HG03354 (cell line): ENCODE measurements at regions not wholly inside any gene's neighbourhood (a gene's known extent, or its start where the extent isn't known, plus 50 kb on each side); places are given as distances from the start of the nearest gene placed in this dataset.
A peak's percentile ranks its signal among the peaks of the same experiment; 100 is the strongest.
"Not testable (repeated sequence)": the region's sequence is repeated elsewhere in the genome, so short reads cannot be mapped to it uniquely, and the experiment has no call there.

Experiments used
- ATAC-seq: cut with Tn5 transposase; IDR thresholded peaks from one replicate; pipeline ENCODE4 v1.9.1; 2021; ENCODE audit warnings: mild to moderate bottlenecking; ENCODE audit not compliant: unreplicated experiment, poor library complexity, severe bottlenecking

GRCh38 chr14:71563492-71564153, 368.6 kb upstream of the RGS6 start:
- no peak for ATAC-seq

DNA sequence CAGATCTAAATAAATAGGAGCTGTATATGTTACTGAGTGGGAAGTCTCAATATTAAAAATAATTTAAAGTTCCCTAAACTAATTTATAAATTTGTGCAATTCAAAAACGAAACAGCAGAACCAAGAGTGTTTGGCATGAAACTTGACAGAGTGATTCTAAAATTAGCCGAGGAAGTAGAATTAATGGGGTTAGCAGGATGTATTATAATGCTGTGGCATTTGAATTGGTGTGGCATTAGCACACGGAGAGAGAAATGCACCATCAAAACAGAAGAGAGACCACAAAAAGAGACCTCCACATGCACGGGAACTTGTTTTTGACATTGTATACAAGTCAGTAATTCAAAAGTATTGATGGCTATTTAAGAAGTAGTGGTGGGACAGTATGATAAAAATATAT, 366.0 kb upstream of the RGS6 start:
- peak; percentile 78 for ATAC-seq

GRCh38 chr14:71567499-71568133, 364.6 kb upstream of the RGS6 start:
- ATAC-seq = not testable (repeated sequence)

- no peak for ATAC-seq
Observed at GRCh38 chr14:71574976-71575375, 357.3 kb upstream of the RGS6 start.

GRCh38 chr14:71576472-71576871, 355.8 kb upstream of the RGS6 start:
- no peak for ATAC-seq

- no peak for ATAC-seq
Observed at GRCh38 chr14:71579331-71579730, 352.9 kb upstream of the RGS6 start.

DNA sequence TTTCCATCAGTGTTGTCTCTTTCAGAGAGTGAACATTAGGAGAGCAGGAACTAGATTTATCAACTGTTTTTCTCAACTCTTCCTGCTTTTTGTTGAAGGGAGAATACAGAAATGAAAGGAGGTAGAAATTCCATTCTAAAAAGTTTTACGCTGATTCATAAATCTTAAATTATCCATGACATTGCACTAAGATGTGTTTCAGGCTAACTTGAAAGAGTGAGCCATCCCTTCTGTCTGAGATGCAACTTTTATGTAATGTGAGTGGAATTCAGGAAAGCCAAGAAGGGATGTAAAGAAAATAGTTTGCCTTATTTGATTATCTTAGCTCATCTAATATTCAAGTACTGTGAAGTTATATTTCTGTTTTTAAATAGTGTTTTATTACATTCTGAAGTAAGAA, 349.5 kb upstream of the RGS6 start:
- no peak for ATAC-seq

DNA sequence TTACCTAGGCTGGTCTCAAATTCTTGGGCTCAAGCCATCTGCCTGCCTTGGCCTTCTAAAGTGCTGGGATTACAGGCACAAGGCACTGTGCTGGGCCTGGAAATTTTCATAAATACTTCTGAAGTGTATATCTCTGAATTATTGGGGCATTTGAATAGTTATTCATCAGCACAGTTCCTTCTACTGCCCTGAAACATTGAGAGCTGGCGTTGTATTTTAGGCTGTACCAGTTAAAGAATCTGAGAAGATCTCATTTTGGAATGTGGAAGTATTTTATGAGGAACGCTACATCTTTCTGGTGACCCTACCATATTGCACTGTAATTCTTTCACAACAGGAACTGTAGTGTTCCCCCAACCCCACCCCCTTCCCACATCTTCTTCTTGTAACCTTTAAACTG, 349.0 kb upstream of the RGS6 start:
- no peak for ATAC-seq

- no peak for ATAC-seq
Observed at GRCh38 chr14:71583705-71584104, 348.5 kb upstream of the RGS6 start.

- no peak for ATAC-seq
Observed at GRCh38 chr14:71585361-71585760, 346.9 kb upstream of the RGS6 start.

DNA sequence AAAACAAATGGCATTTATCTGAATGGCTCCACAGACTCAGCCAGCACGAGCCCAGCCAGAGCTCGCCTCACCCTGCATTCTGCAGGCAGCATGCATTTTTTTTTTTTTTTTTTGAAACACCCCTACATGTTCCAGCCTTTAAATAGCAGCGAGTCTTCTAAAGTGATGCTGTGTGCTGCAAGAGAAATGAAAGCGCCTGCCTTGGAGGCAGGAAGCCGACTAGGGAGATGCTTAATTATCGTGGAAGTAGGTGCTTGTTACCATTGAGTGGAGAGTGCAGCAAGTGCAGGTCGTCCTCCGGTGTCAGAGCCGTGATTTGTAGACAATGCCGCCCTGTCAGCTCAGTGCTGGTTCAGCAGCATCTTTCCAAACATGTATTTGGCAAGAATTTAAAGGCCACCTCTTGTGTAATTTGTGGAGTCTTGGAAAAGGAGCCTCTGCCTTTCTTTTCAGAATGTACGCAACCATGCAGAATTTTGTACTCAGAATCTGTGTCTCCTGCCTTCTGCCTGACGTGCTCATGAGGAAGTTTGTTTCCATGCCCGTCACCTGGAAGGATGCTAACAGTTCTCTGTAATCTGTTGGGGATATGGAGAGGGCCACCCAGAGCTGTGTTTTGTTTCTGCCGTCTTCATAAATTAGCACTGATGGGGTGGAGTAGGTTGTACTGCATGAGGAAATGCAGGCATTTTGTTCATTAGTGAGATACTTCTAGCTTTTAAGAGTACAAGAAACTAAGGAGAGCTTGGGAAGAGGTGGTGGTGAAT, 345.9 kb upstream of the RGS6 start:
- ATAC-seq = no peak

- no peak for ATAC-seq
Observed at GRCh38 chr14:71588028-71588427, 344.2 kb upstream of the RGS6 start.

DNA sequence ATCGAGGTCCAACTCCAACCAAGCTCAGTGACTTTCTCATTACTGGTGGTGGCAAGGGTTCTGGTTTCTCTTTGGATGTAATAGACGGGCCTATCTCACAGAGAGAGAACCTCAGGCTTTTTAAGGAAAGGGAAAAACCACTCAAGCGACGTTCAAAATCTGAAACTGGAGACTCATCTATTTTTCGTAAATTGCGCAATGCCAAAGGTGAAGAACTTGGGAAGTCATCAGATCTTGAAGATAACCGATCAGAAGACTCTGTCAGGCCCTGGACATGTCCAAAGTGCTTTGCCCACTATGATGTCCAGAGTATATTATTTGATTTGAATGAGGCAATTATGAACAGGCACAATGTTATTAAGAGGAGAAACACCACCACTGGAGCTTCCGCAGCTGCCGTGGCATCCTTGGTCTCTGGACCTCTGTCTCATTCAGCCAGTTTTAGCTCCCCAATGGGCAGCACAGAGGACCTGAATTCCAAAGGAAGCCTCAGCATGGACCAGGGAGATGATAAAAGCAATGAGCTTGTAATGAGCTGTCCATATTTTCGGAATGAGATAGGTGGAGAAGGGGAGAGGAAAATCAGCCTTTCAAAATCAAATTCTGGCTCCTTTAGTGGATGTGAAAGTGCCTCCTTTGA, 343.5 kb upstream of the RGS6 start:
- no peak for ATAC-seq

- no peak for ATAC-seq
Observed at GRCh38 chr14:71589609-71590008, 342.6 kb upstream of the RGS6 start.

- no peak for ATAC-seq
Observed at GRCh38 chr14:71590131-71590530, 342.1 kb upstream of the RGS6 start.

GRCh38 chr14:71591231-71591630, 341.0 kb upstream of the RGS6 start:
- no peak for ATAC-seq

DNA sequence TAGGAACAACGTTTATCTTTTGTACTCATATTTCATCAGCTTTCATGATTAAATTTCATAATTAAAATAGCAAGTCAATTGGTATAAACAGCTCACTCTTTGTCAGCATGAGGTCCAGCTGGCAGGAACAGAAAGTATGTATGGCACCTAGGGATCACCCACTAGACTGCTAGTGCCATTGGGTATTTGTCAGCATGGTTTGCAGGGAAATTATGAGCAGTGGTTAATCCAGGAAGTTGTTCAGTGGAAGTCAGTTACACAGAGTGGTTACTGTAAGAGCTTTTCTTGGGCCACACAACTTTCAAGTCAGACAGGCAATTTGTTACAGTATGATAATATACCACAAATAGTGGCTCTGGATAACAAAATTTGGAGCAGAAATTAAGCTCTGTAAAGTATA, 340.3 kb upstream of the RGS6 start:
- ATAC-seq = no peak

DNA sequence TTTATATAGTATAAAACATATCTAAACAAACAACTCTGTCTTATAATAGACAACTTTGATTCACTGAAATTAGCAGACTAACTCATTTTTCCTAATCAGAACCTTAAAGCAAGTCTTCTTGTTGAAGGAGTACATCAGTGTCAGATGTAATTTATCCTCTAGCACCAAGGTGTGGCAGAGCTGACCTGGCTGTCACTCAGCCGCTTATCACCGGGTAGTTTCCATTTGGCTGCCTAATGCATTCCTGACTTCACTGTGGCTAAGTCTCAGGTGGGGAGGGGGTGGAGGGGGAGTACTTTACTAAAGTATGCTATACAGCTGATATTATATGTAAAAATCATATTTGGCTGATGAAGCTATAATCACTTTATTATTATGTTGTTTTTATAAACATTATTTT, 339.9 kb upstream of the RGS6 start:
- ATAC-seq = no peak

- ATAC-seq = no peak
Observed at GRCh38 chr14:71593966-71594365, 338.3 kb upstream of the RGS6 start.

DNA sequence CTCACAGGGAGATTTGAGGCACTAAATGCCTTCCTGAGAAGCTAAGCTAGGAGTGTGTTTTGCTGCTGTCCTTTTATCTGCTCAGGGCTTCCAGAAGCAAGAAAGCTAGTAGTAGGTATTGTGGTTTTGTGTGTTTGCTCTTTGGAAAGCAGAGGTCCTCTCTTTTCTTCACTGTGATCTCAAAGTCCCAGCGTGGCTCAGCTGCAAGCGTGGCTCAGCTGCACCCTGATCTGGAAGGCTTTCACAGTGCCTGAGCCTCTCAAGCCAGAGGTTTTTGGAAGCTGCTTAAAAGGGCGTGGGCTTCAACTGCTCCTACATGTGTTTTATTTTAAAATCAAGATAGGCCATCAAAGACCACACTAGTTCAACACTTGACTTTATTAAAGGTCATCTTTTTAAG, 337.4 kb upstream of the RGS6 start:
- no peak for ATAC-seq

DNA sequence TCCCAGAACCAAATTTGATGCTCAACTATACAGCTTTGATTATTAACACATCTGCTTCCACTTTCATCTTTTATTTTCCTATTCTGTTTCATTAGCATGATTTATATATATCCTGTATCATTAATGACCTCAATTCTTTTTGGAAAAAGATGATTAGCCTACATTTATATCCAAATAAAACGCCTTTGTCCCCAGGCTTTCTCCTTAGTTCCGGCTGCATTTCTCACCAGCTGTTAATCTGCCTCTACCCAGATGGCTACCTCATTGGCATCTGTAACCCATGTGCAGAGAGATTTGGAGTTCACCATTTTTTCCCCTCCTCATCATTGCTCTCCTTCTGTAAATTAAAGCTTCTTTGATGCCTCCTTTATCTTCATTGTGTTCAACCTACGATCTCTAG, 336.8 kb upstream of the RGS6 start:
- no peak for ATAC-seq
